Stimulated activated CD4-positive, alpha-beta T cell treated with anti-CD3 and anti-CD28 coated beads, Interleukin-15, amount 100 ng/mL, for 1 hour (primary cell): ENCODE measurements at regions not wholly inside any gene's neighbourhood (a gene's known extent, or its start where the extent isn't known, plus 50 kb on each side); places are given as distances from the start of the nearest gene placed in this dataset.

Source experiments
- DNase-seq, 2 donors: peaks; one replicate each; pipeline ENCODE4 v3.0.0-alpha.2; 2020; ENCODE audit warnings: low read depth in 1 of 2, low spot score in 1 of 2

DNA sequence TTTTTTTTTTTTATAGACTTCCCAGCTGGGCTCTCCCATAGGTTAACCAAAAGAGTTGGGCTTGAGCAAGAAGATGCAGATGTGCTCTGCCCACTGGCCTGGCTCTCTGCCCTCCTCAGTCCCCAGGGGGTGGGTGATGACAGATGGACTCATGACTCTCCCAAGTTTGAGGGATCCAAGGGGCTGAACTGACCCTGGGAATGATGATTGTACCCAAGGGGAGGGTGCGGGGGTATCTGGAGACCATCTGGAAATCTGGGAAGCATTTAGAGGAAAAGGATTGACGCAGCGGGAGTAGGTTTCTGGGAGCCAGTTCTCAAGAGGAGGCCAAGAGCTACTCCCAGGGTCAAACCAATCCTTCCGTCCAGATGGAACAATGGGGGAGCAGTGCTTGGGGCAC lies 330.8 kb downstream of the CYP26B1 start:
- DNase-seq, result no peak

DNA sequence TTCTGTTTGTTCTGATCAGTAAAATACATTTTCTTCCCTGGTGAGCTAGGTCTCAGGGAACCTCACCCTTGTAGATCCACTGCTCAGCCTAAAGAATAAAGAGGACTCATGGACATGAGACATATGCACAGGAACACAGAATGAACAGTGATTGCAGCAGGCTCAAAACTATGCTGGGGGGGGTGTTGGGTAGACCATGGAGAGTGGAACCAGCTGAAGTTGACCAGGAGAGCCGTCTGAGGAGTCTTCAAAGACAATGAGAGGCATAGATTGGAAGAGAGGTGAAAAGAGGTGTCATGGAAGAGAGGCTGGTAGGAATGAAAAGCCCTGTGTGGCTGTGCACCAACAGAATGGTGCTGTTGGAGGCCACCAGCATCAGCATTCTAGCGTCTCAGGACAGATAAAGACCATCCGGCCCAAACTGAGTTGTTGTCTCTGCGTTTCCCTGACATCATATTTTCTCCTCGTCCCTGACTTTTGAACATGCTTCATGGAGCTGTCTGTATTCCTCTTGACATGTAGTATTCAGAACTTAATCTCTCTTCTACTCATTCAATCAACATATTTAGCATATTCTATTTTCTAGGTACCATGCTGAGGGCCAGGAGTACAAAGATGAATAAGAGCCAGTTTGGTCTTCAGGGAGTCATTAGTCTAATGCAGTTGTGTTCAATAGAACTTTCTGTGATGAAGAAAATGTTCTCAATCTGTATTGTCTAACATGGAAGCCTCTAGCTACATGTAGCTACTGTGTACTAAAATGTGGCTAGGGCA lies 331.8 kb downstream of the CYP26B1 start:
- no peak for DNase-seq

DNA sequence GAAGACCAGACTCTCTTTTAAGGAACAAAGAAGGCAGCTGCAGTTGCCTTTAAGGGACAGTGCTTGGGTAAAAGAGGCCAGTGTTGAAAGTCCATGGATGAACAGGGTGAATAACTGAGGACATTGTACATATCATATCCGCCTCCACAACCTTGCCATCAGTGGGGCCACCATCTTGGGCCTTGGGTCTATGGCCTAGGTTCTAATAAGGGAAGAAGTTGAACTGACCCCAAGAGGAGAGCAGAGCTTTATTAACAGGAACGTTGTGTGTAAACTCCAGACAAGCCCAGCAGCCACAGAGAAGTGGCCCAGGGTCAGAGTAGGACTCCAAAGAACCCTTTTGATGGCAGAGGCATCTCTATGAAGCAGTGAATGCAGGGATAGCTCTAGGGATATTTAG lies 332.8 kb downstream of the CYP26B1 start:
- no peak for DNase-seq

DNA sequence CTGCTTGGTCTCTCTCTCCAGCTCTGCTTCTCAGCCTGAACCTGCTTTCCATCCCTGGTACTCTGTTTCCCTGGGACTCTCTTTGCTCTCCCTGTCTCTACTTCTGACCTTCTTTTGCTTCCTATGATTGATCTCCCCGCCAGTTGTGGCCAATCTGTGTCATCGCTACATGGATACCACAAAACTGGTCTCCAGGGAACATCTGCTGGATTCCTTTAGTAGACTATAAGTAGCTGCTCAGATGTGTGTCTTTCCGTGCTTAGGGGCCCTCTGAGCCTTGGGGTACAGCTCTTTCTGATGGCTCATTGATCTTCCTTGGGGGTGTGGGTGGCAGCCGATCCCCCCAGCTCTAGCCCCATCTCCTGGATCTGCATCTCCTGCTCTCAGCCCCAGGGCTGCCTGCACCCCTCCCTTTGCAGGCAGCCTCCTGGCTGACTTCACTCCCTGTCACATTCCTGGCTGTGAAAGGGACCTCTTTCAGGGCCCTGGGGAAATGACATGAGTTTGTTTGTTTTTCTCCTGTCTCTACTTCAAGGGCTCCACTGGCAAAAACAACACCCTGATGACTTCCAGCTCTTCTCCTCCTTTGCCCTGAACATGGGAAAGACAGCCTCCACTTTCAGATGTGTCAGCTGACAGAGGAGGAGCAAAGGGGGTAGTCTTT lies 333.7 kb downstream of the CYP26B1 start:
- no peak for DNase-seq

DNA sequence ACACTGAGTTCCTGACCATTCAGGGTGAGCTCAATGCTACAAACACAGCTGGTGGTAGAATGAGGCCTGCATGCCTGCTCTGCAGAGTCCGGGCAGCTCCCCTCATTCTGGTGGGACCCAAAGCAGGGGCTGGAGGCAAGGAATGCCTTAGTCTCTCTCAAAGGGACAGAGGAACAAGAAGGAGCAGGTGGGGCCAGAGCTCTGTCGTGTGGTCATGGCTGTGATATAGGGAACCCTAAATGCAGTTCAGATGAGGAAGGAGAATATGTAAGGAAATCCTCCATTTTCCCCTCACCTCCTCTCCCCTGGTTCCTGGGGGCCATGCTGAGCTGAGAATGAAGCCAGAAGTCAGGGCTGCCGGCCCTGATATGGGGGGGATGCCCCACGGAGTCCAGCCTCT lies 334.3 kb downstream of the CYP26B1 start:
- no peak for DNase-seq

DNA sequence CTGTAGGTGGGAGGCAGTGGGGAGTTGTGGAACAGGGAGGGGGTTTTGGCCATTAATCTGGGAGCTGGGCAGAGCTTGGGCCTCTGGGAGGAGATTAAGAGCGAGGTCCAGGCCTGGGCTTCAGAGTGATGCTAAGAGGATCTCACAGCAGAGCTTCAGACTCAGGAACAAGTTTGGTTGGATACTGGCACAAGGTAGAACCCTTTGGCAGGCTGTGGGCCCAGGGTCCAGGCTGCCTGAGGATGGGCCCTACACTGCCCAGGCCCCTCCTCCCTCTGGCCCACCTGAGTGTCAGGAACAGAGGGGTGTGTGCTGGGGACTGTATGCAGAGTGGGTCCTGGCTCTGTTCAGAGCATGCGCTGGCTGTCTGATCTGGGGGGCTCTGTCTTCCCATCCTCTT lies 334.9 kb downstream of the CYP26B1 start:
- no peak for DNase-seq

DNA sequence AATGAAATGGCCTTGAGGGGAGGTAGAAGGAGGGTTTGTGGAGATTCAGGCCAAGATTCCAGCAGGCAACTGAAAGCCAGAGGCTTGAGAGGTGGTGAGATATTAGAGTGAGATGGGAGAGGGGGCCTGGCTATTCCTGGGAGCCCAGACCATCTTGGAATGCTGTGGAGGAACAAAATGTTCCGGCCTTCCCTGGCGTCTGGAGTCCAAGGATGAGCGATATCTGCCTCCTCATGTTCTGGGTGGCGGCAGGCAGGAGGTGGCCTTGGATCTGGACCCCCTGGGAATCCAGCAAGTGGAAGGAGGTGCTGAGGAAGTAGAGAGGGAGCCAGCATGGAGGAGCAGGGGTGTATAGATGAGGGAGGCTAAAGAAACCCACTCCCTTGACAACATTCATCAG lies 335.9 kb downstream of the CYP26B1 start:
- DNase-seq, result no peak

DNA sequence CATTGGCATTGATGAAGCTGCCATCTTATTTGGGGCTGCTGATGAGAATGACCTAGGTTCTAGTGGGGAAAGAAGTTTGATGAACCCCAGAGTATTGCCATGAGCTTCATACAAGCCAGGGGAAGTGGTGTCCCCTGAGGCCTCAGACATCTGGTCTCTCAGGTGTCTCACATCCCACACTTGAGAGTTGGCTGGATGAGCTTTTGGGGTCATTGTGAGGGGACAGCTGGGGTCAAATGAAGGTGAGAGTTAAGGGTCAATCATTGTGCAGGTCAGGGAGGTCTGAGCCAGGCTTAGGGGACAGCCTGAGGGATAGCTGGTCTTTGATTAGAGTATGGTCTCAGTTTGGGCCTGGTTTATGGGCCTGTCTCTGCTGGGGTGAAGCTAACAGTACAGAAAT lies 336.5 kb downstream of the CYP26B1 start:
- no peak for DNase-seq

DNA sequence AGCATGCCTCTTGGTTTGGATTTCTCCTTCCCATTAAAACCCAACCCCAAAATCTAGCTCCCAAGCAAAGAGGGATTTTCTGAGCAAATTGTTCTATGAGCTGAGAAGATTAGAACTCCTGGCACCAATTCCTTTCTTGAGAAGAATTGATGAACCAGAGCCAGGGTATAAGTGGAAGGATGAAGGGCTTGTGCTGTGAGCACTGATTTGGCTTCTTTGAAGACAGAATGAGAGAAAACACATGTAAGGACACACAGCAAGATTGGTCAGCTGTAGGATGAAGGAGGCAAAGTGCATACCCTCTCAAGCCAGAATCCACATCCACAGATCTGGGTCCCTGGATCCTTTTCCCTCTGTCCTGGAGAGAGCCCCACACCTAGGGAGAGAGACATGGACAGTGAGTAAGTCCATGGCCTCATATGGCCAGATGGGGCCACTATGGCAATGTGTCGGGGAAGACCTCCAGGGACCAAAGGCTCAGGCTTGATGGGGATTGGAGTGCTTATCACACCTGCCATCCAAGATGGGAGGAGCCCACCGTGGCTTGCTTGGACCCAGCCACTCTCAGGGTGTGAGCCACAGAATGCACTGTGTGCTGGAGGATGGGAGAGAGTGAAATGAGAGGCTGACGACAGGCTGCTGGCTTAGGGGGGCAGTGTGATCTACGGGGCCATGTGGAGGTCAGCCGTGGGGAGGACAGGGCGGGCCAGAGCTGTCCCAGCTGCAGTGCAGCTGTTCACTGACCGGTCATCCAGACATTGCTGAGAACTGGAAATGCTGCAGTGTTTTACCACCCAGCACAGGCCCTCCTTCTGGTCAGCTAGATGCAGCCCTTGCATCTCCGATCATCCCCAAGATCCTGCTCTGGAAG lies 339.8 kb downstream of the CYP26B1 start:
- no peak for DNase-seq

DNA sequence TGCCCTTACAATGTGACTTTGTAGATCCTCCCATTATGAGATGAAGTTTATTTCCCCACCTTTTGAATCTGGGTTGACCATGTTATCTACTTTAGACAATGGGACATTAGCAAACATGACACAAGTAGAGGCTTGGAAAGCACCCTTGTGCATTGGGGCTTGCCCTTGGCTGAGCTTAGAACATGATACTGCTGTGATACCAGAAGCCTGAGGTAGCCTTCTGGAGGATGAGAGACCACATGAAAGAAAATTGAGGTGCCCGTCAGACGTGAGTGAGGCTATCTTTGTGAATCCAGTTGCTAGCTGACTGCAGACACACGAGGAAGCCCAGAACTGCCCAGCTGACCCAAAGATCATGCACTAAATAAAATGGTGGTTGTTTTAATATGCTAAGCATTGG lies 341.2 kb downstream of the CYP26B1 start:
- no peak for DNase-seq

DNA sequence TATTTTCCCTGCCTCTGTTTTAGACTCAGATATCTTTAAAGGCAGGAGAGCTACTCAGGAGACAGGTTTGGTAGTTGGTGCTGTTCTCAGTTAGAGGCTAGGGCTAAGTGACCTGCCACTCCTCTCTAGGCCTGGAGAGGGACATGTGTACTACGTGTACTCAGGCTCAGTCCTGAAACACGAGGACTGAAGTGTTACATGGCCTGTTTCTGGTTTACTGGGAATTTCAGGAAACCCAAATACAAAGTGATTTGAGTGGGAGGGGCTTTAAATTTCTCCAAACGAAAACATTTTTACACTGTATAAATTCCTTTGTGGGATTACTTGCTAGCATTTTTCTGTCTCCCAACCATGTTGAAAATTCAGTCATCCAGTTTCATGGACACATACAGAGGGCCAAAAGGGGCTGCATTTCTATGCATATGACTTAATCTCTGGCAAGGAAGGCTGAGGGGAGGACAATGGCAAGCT lies 343.3 kb downstream of the CYP26B1 start:
- DNase-seq, result no peak

DNA sequence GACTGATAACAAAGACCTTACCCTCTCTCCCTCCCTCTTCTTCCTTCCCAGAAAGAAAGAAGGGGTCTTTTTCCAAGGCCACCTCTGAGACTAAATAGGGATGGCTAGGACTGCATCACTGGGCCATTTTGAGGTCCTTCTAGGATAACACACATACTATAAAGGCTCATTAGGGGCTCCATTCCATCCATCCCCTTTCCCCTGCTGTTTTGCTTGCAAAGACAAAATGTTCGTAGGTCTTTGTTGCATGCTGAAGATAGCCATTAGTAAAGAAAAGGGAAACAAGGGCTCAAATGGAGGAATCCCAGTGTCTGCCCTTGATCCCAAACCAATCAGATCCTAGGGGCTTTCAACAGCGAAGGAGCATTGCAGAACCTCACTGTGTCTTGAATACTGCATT lies 344.3 kb downstream of the CYP26B1 start:
- DNase-seq, result no peak

DNA sequence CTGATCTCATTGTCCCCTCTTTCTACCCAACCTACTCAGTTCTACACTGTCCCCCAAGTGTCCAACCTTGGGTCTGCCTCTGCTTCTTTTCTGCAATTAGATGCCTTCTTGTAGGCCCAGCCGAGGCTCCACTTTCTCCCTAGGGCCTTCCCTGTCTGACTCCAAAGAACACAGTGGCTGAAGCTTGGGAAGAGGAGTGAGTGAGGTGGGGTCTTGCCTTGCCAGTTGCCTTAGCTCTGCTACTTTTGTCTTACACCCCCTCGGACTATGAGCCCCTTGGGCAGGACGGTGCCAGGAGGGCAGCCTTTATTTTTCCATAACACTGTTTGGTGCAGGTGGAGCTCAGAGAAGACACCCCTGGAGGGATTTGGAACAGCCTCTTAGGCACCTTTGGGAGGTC lies 345.1 kb downstream of the CYP26B1 start:
- no peak for DNase-seq

DNA sequence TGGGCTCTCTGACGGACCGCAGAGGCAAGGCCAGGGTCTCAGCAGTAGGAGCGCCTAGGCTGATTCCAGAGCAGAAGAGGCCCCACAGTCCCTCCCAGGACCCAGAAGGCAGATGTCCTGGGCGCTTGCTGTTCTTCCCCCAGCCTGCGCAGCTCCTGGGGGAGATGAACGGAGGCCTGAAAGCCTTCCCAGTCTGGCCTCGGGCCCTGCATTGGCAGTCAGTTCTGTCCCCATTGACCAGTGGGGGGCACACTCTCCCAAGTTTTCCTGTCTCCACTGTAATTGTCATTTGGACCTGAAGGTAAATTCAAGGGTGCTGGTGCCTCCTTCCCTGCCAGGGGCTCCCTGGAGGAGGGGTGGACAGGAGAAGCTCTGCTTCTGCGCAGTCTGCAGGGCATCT lies 345.7 kb downstream of the CYP26B1 start:
- no peak for DNase-seq

DNA sequence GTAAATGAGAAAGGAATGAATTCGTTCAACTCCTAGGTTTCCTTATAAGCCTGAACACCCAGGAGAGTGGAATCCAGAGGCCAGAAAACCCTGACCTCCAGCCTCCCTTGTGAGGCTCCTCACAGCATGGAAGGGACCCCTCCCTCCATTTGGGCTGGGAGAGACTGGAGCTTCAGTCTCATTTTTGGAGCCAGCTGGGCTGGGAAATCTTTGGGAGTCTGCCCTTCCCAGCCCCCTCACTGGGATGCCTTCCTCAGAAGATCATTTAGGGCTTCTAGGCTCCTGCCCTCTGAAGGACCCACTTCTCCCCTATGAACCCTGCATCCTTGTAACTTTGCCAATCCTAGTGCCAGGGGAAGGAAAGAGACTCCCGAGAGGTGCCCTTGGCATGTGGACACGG lies 346.1 kb downstream of the CYP26B1 start:
- DNase-seq, result no peak

DNA sequence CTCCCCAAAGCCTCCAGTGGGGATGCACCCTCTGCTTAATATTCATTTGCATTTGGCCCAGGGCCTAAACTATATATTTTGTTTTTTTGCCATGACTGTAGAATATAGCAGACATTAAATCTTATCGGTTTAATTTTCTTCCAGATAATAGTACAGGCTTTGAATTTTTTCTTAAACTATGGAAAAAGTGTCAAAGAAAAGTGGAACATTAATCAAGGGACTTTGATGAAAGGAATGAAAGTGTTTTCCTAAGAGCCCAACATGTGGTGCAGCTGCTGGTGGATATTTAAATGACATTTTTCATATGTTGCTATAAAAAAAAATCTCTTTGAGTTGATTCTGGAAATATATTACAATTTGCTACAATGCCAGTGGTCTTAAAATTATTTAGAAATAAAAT lies 346.8 kb downstream of the CYP26B1 start:
- DNase-seq, result no peak

DNA sequence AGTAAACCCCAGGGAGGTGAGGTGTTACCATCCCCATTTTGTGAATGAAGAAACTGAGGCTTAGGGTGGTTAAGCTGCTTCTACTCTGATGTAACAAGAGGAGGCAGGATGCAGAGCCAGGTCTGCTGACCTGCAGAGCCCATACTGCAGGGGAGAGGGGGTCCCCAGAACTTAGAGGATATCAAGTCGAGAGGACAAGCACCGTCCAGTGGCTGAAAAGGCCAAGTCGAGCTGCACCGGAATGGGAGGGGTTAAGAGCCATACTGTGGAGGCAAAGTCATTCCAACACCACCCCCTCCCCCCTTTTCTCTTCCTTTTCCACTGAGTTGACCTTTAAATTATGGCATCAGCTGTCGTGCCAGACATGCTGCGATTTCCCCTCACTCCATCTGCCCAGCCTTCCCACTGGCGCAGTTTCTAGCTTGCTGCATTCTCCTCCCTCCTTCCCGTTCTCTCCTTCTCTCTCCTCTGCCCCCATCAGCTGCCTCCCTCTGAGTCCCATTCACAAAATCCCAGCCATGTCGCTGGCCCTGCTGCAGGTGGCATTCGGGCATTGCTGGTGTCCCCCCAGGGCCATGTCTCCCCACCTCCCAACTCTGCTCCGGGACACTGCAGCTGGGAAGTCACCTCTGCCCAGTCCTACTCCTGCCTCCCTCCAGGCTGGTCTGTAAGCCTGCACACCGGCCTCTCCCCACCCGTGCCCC lies 346.9 kb downstream of the DYSF start:
- no peak for DNase-seq

DNA sequence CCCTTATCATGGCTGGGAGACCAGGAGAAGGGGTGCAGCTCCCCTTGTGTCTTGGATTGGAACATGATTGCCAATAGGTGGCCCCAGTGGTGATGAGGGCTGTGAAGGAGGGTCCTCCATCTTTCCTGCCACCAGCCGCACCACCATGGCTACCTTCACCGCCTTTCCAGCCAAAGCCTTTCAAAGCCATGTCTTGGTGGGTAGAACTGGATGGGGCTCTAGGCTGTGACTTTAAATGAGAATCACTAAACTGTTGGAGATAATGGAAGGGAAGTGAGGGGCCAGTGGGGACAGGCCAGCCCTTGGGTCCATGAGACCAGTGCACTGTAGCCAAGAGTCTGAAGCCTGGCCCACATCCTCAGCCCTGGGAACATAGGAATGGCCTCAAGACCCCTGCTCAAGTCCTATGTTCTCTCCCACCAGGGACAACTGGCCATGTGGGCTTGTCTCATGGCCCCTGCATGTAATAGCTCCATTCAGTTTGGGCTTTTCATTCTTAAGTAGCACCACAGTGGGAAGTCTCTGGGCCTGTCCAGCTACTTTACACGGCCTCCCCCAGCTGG lies 345.7 kb downstream of the DYSF start:
- DNase-seq, result no peak

DNA sequence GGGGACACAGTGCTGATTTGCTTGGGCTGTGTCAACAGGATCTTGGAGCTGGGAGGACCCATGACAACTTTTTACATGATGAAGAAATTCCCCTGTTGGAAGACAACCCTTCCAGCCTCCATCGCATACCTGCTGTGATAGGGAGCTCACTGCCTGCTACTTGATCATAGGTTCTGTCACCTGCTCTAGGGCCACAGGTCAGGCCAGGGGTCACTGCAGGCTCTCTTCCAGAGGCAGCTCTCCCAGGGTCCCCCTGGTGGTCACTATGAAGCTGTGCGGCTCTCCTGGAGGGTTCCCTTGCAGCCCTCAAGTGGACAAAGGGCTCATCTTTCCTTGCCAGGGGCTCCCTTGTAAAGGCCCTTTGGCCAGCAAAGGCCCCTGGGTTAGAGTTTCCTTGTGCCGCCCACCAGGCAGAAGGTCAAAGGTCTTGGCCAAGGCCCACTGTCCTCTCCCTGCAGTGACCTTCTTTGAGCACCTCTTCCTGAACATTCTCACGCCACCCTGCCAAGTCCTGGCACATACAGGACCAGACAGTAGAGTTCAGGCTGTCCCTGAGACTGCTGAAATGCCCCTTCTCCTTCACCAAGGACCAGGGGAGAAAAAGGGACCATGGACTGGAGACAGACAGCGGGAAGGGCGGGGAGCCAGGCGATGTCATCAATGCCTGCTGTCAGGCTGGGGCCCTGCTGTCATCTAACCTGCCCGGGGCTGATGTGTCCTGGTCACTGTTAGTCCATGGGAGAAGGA lies 345.1 kb downstream of the DYSF start:
- no peak for DNase-seq
